NCI-H1105 (cell line): ENCODE measurements at regions not wholly inside any gene's neighbourhood (a gene's known extent, or its start where the extent isn't known, plus 50 kb on each side); places are given as distances from the start of the nearest gene placed in this dataset.

Experiments
- DNase-seq: peaks from one replicate; lab custom pipeline; 2025; lab: John Stamatoyannopoulos, UW

DNA sequence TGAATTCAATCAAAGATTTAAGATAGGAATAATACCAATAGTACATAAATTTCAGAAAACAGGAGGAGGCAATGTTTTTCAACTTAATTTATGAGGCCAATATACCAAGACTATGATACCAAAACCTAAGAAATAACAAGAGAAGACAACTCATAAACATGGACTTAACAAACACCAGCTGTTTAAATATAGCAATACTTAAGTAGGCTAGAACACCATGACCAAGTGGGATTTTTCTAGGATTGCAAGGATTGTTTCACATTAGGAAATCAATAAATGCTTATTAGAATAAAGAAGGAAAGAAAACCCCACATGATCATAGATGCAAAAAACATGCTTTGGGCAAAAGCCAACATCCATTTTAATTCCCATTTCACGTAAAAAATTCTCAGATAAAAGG lies 355.1 kb downstream of the EPM2A start:
- DNase-seq: no peak

DNA sequence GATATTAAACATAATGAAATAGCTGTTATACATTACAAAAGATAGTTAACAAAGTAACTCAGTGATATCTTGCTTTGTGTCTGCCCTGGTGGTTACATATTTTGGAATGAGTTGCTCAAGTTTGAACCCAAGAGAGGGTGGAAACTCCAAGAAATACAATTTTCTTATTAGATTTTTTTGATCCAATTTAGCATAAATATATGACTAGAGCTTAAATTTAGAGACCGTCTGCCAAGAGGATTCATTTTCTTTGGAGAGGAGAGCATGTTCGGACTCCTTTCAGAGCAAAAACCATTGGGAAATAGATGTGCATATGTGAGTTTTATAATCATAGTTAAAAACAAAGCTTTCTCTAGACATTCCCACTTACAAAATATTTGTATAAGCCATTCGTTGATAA lies 353.4 kb downstream of the EPM2A start:
- no peak for DNase-seq

GRCh38 chr6:145383428-145383827 lies 351.9 kb downstream of the EPM2A start:
- DNase-seq: no peak

DNA sequence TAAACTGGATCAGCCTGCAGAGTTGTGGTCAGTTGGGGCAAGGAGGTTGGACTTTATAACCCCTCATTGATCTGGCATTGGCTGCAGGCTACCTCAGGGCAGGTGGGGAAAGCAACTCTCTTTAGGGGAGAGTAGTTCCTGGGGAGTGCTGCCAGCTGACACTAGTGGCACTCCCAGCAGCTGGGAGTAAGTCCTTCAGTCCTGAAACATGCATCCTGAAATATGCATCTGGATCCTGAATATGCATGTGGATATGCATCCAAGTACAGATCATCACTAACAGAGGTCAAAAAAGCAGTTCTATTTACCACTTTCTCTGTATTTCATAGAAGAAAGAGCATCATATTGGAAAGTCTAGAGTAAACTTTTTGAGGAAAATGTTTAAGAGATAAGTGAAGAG lies 350.8 kb downstream of the EPM2A start:
- no peak for DNase-seq

- DNase-seq: no peak
Observed at GRCh38 chr6:145396499-145396898, 338.8 kb downstream of the EPM2A start.

DNA sequence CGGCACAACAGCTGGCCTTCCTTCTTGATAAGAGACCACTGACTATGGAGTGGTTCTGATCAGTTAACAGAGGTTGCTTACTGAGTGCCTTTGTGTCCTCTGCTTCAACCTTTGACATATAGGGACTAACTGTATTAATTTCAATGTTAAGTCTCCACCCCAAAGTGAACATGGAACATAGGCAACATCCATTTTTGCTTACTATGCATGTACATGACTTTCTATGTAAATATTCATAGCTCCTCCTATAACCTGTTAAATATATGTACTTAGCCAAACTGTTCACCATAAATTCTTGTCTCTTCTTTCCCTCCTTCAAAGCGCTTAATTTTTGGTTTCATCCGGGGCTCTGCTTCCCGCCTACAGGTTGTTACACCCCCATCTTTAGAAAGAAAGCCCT lies 334.8 kb downstream of the EPM2A start:
- no peak for DNase-seq

DNA sequence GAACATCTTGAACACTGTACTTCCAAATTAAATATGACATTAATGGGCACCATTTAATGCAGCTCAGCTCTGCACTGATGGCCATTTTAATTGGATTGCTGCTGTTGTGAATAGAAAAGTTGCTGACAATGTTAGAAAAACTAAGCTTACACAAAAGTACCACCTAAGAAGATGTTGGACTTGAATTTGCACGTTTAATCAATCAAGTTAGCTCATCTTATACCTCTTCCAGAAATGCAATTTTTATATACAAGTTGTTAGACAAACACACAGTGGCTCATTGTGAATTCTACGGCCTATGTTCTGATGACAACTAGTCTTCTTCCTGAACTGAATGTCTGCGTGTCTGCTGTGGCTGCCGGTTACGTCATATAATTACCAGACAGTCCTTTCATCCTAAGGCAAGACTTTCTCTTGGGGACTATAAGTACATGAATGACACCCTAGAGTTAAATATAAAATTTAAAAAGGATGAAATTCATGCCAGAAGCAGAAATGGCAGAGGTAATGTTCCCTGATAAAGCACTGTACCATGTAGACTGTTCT lies 330.2 kb downstream of the EPM2A start:
- no peak for DNase-seq

GRCh38 chr6:145406783-145407182 lies 328.5 kb downstream of the EPM2A start:
- DNase-seq: no peak

- DNase-seq: no peak
Observed at GRCh38 chr6:145415616-145416015, 319.7 kb downstream of the EPM2A start.

DNA sequence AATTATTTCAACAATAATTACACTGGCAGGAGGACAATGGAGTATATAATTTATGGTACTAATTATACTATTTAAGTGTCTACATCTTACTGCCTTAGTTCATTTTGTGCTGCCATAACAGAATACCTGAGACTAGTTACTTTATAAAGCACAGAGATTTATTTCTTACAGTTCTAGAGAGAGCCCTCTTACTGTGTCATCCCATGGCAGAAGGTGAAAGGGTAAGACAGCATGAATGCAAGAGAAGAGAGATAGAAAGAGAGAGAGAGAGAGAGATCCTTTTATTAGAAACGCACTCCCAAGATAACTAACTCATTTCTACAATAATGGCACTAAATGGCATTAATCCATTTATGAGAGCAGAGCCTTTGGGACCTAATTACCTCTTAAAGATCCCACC lies 314.7 kb downstream of the EPM2A start:
- peak; percentile 50 for DNase-seq

- DNase-seq: no peak
Observed at GRCh38 chr6:145423936-145424335, 311.4 kb downstream of the EPM2A start.

DNA sequence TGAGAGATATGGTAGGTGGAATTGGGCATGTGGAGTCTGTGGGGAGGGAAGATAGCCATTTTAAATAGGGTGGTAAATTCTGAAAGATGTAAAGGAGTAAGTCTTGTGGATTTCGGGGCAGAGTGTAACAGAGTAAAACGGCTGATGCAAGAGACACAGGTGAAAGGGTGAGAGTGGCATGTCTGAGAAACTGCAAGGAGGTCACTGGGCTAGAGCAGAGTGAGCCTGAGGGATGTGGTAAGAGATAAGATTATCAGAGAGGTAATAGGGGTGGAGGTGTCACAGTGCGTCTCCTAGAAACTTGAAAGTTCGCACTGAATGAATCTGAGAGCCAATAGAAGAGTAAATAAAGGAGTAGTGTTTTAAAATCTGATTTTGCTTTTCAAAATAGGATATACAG lies 308.1 kb downstream of the EPM2A start:
- DNase-seq: no peak

DNA sequence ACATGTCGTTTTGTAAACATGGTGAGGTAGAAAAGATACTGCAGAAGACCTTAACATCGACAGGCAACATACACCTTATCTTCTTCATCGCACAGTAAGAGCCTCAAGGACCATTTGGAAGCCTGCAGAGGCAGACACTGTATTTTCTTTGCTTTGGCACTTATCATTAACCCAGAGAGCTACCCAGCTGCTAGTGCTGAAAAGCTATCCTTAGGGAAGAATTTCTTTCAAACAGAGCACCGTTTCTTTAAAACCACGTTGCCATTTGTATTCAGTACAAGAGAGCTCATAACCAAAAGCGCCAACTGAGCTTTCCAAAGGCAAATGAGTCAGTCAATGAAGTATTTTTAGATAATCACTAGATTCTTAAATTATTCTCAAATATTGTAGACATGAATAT lies 306.6 kb downstream of the EPM2A start:
- DNase-seq: no peak

DNA sequence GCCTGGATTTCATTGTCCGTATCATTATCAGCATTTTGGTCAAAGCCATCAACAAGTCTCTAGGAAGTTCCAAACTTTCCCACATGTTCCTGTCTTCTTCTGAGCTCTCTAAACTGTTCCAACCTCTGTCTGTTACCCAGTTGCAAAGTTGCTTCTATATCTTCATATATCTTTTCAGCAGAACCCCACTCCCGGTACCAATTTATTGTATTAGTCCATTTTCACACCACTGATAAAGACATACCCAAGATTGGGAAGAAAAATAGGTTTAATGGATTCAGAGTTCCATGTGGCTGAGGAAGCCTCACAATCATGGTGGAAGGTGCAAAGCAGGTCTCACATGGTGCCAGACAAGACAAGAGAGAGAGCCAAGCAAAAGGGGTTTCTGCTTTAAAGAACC lies 293.2 kb downstream of the EPM2A start:
- no peak for DNase-seq

DNA sequence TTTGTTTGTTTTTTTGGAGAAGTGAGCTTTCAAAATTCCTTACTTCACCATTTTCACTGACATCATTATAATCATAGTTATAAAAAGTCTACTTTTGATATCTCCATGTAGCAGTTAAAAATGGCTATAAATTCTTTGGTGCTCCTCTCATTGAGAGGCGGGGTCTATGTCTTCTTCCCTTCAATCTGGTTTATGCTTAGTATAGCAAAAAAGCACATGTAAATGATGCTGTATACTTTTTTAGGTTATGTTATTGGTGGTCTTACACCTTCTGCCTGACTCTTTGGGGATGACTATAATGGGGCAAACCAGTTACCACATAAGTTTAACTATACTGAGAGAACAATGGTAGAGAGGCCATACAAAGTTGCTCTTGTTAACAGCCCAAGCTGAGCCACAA lies 289.6 kb downstream of the EPM2A start:
- no peak for DNase-seq

DNA sequence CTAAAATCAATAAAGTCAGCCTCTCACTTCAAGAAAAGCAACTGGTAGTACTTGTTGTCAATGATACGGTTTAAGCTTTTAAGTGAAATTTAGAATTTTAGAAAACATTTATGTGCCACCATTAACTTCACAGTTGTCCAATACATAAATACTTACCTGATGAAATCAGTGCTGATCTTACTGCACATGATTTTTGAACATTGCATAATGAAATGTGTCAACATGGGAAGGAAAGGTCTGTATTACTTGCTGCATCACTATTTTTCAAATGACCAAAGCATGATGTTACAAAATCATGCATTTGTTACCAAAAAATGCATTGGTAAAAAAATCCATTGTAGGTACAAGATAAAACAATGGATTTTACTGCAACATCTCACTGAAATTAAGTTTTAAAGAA lies 284.3 kb downstream of the EPM2A start:
- DNase-seq: no peak

- DNase-seq: no peak
Observed at GRCh38 chr6:145453376-145453775, 281.9 kb downstream of the EPM2A start.

GRCh38 chr6:145454006-145454405 lies 281.3 kb downstream of the EPM2A start:
- no peak for DNase-seq

DNA sequence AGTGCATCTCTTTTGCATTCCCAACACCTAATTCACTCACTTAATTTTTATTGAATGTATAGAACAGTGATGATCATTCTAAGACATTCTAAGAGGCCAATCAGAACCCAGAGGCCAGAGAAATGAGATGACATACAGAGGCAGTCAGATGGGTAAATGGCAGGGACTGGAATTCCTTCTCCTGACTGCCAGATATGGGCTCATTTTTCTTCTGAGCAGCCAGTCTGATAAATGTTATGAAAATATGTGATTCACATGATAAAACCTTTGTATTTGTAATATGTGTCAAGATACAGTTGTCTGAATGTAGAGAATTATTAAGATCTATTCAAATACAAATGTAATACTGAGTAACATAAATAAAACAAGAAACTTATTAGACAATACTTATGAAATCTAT lies 277.8 kb downstream of the EPM2A start:
- DNase-seq: no peak

DNA sequence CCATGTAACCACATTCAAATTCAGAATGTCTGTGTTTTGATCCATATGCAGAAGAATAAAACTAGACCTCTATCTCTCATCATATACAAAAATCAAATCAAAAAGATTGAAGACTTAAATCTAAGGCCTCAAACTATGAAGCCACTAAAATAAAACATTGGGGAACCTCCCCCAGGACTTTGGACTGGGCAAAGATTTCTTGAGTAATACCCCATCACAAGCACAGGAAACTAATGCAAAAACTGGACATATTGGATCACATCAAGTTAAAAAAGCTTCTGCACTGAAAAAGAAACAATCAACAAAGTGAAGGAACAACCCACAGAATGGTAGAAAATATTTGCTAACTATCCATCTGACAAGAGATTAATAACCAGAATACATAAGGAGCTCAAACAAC lies 266.8 kb downstream of the EPM2A start:
- DNase-seq: no peak

DNA sequence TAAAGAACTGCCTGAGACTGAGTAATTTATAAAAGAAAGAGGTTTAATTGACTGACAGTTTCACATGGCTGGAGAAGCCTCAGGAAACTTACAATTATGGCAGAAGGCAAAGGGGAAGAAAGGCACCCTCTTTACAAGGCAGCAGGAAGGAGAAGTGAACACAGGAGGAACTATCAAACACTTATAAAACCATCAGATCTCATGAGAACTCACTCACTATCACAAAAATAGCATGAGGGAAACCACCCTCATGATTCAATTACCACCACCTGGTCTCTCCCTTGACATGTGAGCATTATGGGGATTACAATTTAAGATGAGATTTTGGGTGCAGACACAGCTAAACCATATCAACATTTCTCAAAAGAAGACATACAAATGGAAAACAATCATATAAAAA lies 266.3 kb downstream of the EPM2A start:
- no peak for DNase-seq

DNA sequence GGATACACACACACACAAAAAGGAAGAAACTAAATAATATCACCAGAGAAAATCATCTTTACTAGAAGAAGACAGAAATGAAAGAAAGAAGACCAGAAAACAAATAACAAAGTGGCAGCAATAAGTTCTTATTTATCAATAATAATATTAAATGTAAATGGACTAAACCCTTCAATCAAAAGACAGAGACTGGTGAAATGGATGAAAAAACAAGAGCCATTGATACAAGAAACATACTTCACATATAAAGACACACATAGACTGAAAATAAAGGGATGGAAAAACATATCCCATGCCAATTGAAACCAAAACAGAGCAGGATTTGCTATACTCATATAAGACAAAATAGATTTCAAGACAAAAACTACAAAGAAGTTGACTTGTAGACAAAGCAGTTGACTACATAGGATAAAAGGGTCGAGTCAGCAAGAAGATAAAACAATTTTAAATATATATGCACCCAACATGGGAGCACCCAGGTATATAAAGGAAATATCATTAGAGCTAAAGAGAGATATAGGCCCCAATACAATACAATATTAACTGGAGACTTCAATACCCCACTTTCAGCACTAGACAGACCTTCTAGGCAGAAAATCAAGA lies 259.4 kb downstream of the EPM2A start:
- no peak for DNase-seq

DNA sequence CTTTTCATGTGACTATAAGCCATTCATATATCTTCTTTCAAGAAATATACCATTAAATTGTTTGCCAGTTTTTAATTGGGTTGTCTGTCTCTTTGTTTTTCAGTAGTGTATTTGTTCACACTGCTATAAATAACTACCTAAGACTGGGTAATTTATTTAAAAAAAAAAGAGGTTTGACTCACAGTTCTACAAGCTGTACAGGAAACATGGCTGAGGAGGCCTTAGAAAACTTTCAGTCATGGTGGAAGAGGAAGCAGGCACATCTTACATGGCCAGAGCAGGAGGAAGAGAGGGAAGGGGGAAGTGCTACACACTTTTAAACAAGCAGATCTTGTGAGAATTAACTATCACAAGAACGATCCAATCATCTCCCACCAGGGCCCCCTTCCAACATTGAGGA lies 255.3 kb downstream of the EPM2A start:
- DNase-seq: no peak

DNA sequence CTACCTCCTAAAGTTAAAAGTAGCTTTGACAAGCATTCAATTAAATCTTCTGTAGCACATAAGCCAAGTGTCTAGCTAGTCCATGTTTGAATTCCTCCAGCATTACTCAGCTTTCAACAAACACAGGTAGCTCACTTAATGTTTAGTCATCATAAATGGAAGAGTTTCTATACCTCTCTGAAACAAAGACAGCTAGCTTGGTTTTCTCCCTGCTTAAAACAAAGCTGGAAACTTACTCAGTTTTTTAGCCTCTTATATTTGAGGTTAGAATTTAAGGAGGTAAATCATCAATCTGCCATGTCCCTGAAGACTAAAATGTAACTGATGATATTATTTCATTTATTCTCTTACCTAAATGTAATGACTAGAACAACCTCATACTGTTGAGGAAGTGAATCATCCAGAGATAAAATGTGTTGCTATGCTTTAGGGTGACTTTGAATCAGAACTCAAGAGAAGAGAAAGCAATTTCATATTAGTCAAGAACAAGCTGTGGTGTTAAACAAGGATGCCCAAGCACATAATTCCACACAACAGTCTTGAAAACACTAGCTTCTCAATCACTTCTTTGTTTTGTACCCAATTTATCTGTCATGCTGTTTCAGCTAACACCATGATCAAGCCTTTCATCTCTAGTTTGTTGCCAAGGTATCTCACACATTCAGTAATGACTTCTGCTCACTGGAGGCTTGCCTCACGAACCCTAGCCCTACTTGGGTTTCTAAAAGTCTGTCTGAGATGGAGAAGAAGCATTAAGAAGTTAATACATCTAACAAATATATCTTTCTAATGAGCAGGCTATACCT lies 251.9 kb downstream of the EPM2A start:
- DNase-seq: no peak
